ENCODE measurements at regions not wholly inside any gene's neighbourhood (a gene's known extent, or its start where the extent isn't known, plus 50 kb on each side); places are given as distances from the start of the nearest gene placed in this dataset.

DNA sequence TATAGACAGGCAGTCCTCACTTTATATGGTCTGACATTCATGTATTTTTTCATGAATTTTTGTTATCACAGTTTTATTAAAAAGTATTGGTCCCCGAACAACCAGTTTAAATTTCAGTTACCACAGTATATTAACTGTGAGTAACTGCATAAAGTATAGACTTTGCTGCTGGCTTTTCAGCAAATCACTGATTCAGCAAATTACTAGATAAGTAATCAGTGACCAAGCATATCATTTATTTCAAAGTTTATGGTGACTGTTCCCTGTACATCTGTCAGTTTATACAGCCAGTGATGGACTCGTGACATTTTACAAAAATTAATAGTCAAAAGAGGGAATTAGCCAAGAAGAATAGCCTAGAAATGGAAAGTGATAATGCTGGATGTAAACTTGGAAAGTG is 266.7 kb upstream of the CHRM2 start:
- H3K4me3 ChIP-seq (ENCODE audit: low read depth, low read length), result no peak overlapping the region
- DNase-seq (ENCODE audit: low read depth), result no peak
- TF ChIP-seq MYC (IDR thresholded peaks at IDR 0.05; ENCODE audit: low read depth, low read length) (no peak), POLR2A (IDR thresholded peaks at IDR 0.05; ENCODE audit: extremely low read depth, insufficient read length) (no peak)
- TF ChIP-seq, protein P1, sequence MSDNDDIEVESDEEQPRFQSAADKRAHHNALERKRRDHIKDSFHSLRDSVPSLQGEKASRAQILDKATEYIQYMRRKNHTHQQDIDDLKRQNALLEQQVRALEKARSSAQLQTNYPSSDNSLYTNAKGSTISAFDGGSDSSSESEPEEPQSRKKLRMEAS (IDR thresholded peaks at IDR 0.05; ENCODE audit: low read depth, low read length), result no peak

DNA sequence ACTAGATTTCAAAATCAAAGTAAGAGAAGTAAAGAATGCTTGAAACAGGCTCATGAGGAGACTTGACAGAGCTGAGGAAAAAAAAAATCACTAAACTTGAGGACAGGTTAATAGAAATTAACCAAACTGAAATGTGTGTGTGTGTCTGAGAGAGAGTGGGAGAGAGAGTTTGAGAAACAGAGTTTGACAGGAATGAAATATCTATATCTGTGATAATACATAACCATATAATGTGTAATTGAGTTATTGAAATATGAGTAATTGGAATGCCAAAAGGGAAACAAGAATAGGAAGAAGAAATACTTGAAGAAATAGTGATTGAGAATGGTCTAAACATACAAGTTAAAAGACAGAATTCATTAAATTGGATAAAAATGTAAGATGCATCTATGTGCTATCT is 268.0 kb upstream of the CHRM2 start:
- TF ChIP-seq POLR2A (IDR thresholded peaks at IDR 0.05; ENCODE audit: extremely low read depth, insufficient read length) (no peak), MYC (IDR thresholded peaks at IDR 0.05; ENCODE audit: low read depth, low read length) (no peak)
- TF ChIP-seq, protein P1 (IDR thresholded peaks at IDR 0.05; ENCODE audit: low read depth, low read length), result no peak
- TF ChIP-seq, protein P2, sequence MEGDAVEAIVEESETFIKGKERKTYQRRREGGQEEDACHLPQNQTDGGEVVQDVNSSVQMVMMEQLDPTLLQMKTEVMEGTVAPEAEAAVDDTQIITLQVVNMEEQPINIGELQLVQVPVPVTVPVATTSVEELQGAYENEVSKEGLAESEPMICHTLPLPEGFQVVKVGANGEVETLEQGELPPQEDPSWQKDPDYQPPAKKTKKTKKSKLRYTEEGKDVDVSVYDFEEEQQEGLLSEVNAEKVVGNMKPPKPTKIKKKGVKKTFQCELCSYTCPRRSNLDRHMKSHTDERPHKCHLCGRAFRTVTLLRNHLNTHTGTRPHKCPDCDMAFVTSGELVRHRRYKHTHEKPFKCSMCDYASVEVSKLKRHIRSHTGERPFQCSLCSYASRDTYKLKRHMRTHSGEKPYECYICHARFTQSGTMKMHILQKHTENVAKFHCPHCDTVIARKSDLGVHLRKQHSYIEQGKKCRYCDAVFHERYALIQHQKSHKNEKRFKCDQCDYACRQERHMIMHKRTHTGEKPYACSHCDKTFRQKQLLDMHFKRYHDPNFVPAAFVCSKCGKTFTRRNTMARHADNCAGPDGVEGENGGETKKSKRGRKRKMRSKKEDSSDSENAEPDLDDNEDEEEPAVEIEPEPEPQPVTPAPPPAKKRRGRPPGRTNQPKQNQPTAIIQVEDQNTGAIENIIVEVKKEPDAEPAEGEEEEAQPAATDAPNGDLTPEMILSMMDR (IDR thresholded peaks at IDR 0.05; ENCODE audit: low read depth, low read length), result no peak
- H3K4me3 ChIP-seq (ENCODE audit: low read depth, low read length), result no peak overlapping the region
- no peak for DNase-seq (ENCODE audit: low read depth)

DNA sequence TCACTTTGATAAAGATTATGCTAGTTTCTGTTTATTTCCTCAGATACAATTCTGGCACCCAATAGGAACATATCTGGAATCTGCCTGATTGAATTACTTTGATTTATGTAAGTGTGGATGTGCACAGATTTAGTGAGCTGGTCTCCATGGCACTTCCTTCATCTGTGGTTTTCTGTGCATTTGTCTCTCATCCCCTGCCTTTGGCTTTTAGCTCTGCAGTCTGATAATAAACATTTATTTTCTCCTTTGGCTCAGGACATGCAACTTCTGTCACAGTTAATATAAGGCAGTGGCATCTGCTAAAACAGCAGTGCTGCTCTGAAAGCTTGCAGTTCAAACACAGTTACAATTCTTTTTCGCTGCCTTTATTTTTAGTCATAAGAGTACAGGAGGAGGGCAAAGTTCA is 273.7 kb upstream of the CHRM2 start:
- no peak for DNase-seq (ENCODE audit: low read depth)
- TF ChIP-seq MYC (IDR thresholded peaks at IDR 0.05; ENCODE audit: low read depth, low read length), result no peak
- no peak overlapping the region for H3K4me3 ChIP-seq (ENCODE audit: low read depth, low read length)

DNA sequence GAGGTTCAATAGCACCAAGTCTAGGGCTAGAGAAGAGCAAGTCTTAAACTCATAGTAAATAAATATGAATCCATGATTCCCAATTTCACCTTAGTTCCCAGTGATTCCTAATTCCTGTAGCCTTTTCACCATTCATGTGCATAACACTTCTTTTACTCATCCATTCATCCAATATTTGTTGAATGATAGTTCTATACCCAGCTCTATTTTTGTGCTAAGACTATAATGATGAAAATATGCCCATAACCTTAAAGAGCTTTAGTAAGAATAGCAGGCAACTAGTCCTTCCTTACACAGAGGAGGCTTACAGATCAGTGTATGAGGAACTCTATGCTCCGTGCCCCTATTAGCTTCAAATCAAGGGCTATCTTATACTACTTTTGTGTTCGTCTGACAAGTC is 280.2 kb upstream of the CHRM2 start:
- TF ChIP-seq MYC (IDR thresholded peaks at IDR 0.05; ENCODE audit: low read depth, low read length) (no peak), POLR2A (IDR thresholded peaks at IDR 0.05; ENCODE audit: extremely low read depth, insufficient read length) (no peak)
- TF ChIP-seq, protein P1 (IDR thresholded peaks at IDR 0.05; ENCODE audit: low read depth, low read length), result no peak
- TF ChIP-seq, protein P2 (IDR thresholded peaks at IDR 0.05; ENCODE audit: low read depth, low read length), result no peak
- H3K4me3 ChIP-seq (ENCODE audit: low read depth, low read length), result no peak overlapping the region
- no peak for DNase-seq (ENCODE audit: low read depth)

DNA sequence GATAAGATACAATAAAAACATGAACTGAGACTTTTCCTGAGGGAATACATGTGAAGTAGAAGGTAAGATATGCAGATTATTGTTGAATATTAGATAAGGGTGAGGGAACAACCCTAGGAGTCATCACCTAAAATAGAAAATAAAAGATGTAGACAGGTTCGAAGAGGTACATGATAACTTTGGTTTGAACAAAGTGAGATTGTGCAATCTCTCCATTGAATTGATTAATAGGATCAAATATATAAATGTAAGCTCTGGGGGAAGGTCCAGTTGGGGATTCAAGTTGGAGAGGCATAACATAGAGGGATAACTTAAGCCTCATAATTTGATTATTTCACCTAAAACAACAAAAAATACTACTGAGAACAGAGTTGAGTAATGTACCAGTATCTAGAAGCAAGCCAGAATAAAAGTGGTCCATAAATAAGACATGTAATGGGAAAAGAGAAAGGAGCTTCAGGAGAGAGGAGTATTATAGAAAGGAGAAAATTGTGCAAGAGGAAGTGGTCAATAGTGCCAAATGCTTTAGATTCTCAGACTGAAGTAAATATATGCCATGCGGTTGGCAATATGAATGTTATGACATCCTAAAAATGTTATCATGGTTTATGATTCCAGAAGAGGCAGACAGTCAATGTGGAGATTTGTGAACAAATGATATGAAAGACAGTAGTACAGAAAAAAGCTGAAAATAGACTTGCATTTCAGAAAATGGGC is 282.3 kb upstream of the CHRM2 start:
- DNase-seq (ENCODE audit: low read depth), result peak; percentile 25
- H3K4me3 ChIP-seq (ENCODE audit: low read depth, low read length), result no peak overlapping the region
- TF ChIP-seq, protein P1 (IDR thresholded peaks at IDR 0.05; ENCODE audit: low read depth, low read length), result no peak
- TF ChIP-seq MYC (IDR thresholded peaks at IDR 0.05; ENCODE audit: low read depth, low read length) (no peak), POLR2A (IDR thresholded peaks at IDR 0.05; ENCODE audit: extremely low read depth, insufficient read length) (no peak)
- TF ChIP-seq, protein P2 (IDR thresholded peaks at IDR 0.05; ENCODE audit: low read depth, low read length), result no peak

DNA sequence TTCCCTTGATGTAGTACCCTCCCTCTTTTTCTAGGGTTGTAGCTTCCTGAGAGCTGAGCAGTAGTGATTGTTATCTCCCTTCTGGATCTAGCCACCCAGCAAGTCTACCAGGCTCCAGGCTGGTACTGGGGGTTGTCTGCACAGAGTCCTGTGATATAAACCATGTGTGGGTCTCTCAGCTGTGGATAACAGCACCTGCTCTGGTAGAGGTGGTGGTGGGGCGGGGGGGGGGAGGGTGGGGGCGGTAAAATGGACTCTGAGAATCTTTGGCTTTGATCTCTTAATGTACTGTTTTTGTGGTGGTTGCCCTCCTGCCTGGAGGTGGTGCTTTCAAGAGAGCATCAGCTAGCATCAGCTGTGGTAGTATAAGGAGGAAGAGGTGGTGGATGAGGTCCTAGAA is 302.0 kb upstream of the CHRM2 start:
- TF ChIP-seq, protein P1 (IDR thresholded peaks at IDR 0.05; ENCODE audit: low read depth, low read length), result no peak
- TF ChIP-seq MYC (IDR thresholded peaks at IDR 0.05; ENCODE audit: low read depth, low read length), result no peak
- TF ChIP-seq POLR2A (IDR thresholded peaks at IDR 0.05; ENCODE audit: extremely low read depth, insufficient read length), result no peak
- TF ChIP-seq, protein P2 (IDR thresholded peaks at IDR 0.05; ENCODE audit: low read depth, low read length), result no peak

More for the DNA sequence above, 302.0 kb upstream of the CHRM2 start:
- no peak for DNase-seq (ENCODE audit: low read depth)
- no peak overlapping the region for H3K4me3 ChIP-seq (ENCODE audit: low read depth, low read length)

Measured in NB4 (cell line).